CD4-positive, alpha-beta T cell treated with Interleukin-15 for 1 hour (primary cell): ENCODE measurements at regions not wholly inside any gene's neighbourhood (a gene's known extent, or its start where the extent isn't known, plus 50 kb on each side); places are given as distances from the start of the nearest gene placed in this dataset.
"Not testable (repeated sequence)": the region's sequence is repeated elsewhere in the genome, so short reads cannot be mapped to it uniquely, and the experiment has no call there.

Experiments used
- DNase-seq: peaks from one replicate; pipeline ENCODE4 v3.0.0-alpha.2; 2020

DNA sequence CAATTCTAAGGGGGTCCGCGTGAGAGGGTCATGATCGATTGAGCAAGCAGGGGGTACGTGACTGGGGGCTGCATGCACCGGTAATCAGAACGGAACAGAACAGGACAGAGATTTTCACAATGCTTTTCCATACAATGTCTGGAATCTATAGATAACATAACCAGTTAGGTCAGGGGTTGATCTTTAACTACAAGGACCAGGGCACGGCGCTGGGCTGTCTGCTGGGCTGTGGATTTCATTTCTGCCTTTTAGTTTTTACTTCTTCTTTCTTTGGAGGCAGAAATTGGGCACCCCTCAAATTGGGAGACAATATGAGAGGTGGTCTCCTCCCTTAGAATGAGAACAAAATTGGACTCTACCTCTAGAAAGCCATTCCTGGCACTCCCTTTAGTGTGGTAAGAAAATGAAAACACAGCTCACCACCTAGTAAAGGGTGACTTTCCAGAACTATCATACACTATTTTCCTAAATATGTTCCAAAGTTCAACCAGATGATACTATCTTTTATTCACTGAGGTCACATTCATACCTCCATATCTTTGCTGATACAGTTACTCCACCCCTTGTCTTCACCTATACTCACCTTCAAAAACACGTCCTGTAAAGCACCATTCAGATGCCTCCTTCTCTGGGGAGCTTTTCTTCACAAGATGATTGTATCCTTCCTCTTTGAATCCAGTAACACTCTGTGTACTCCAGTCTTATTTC is 1058.3 kb upstream of the SLIT2 start:
- DNase-seq: no peak

DNA sequence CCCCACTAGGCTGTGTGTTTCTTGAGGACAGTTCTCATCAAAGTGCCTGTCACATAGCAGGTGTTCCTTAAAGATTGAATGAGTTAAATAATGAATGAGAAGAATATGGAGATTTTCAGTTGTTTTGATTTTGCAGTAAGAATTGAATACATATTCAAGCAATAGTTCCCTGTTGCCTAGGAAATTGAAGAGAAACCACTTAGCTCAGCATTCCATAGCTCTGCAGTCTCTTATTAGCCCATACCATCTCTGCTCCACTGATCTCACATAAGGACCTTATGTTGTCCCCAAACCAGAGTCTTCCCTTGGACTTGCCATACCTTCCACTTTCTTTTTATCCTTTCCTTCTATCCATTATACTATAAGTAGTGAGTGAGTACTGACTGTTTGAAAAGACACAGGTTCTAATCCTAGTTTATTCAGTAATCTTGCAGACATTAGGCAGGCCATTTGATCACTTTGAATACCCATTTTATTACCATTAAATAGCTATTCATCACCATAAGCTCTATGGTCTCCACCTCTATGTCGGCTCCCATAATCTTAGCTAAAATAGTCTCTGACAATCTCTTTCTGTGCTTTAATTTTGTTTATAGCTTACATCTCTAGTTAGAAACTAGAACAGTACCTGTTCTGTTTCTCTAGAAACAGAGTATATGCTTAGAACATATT is 1059.6 kb upstream of the SLIT2 start:
- no peak for DNase-seq

DNA sequence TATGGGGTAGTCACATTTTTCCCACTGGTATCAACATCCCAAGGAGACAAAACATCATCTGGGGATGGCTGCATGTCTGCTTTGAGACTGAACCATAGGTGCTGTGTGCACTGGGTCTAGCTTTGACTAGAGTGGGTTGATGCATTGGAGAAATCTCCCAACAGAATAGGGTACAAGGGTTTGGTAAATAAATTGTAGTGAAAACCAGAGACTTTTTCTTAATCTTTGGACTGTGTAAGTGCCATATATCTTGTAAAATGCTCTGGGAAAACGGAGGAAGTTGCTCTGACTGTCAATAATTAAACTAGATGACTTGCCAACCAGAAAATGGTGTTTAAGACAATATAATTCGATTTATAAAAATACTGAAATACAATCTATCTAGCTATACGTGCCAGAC is 1064.0 kb upstream of the SLIT2 start:
- DNase-seq: no peak

GRCh38 chr4:19187096-19187495 is 1064.6 kb upstream of the SLIT2 start:
- no peak for DNase-seq

GRCh38 chr4:19181631-19182030 is 1070.1 kb upstream of the SLIT2 start:
- DNase-seq: not testable (repeated sequence)

- no peak for DNase-seq
These were observed 1072.9 kb upstream of the SLIT2 start for GRCh38 chr4:19178835-19179234.

DNA sequence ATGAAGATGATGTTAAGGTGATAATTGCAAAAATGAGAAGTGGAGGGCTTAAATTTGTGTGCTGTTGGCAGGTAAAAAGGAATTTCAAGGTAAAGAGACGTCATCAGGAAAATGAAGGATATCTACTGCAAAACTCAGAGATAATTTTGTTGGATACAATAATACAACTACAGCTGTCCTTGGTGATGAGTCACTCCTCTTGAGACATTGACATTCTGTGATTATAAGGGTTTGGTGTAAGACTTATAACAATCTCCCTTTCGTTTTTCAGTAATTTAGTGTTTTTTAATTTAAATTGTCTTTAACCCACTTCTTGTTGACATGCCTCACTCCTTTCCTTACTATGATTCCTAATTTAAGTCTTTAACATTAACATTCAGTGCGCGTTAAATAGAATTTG is 1074.1 kb upstream of the SLIT2 start:
- DNase-seq: no peak

DNA sequence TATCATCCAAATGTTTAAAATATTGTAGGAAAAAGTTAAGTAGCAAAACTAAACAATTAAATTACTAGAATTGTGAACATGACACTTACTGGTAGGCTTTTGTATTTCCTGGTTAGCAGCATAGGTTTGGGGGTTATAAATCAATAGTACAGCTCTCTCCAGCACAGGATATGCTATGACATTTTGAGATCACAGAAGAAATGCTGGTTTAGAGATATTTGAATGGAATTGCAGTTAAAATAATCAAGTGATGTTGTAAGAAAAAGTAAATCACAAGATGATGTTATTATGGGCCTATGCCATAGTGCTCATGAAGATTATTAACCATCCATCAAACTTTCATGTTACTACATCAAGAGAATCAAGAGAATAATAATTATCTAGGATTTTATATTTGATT is 1079.9 kb upstream of the SLIT2 start:
- DNase-seq: no peak

DNA sequence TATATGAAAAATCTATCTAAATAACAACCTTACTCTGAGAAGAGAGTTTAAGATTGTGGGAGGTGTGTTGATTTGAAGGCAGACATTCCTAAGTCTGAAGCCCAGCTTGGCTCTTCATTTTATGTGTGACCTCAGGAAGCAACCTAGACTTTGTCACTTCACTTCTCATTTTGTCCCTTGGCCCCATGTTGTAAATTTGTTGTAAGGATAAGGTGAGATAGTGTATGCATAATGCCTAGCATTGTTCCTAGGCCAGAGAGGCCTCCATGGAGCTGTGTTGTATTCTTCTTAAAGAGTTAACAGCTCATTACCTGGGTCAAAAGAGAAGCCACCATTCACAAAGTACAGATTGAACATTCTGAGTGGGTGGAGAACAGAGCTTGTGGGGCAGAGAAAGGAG is 1084.4 kb upstream of the SLIT2 start:
- no peak for DNase-seq

DNA sequence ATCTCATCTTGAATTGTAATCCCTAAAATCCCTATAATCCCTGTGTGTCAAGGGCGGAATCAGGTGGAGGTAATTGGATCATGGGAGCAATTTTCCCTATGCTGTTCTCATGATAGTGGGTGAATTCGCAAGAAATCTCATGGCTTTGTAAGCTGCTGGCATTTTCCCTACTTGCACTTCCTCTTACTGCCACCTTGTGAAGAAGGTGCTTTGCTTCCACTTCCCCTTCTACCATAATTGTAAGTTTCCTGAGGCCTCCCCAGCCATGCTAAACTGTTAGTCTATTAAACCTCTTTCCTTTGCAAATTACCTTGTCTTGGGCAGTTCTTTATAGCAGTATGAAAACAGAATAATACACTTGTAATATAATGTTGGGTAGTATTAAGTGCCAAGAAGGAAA is 1087.4 kb upstream of the SLIT2 start:
- no peak for DNase-seq

DNA sequence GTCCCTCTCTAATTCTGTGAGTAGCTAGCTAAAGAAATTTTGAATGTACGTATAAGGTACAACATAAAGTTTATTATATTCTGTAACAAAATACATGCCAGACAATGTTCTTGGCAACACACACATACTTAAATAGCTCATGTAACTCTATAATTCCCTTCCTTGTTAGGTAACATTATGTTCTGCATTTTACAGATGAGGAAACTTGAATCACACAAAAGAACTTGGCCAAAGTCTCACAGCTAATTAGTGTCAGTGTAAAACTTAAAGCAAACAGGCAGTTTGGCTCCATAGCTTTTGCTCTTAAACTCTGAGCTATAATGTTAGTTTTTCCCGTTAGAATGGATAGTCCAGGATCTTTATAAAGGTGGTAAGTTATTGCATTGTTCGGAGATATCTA is 1091.8 kb upstream of the SLIT2 start:
- DNase-seq: no peak

DNA sequence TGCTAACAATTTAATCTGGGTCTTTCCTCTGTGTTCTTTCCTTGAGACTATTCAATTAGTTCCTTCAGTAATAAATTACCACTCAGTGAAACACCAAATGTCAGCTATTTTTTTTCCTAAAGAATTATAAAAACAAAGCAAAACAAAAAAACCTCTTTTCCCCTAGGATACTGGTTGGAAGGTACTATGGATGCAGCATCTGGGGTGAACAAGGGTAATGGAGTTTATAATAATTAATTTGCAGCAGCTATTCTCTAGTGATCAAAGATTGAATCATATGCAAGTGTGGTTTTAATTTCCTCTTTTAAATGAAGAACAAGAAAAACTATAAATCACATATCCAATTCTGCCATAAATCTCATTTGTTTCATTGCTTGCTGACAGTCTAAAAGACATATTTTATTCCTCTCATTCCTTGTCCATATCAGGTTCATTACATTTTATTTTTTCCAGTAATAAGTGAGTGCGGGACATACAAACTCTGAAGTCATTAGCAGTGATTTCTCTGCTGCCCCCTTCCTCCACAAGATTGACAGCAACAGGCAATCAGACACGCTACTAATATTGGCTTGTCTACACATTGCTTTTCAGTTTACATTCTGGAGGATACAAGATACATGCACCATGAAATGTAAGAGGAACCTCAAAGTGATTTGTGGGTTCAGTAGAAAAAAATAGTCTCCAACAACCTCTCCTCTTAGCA is 1093.4 kb upstream of the SLIT2 start:
- no peak for DNase-seq

GRCh38 chr4:19156786-19157185 is 1094.9 kb upstream of the SLIT2 start:
- DNase-seq: no peak

- DNase-seq: no peak
These were observed 1096.1 kb upstream of the SLIT2 start for GRCh38 chr4:19155568-19155967.

- not testable (repeated sequence) for DNase-seq
These were observed 1097.4 kb upstream of the SLIT2 start for GRCh38 chr4:19154267-19154666.

DNA sequence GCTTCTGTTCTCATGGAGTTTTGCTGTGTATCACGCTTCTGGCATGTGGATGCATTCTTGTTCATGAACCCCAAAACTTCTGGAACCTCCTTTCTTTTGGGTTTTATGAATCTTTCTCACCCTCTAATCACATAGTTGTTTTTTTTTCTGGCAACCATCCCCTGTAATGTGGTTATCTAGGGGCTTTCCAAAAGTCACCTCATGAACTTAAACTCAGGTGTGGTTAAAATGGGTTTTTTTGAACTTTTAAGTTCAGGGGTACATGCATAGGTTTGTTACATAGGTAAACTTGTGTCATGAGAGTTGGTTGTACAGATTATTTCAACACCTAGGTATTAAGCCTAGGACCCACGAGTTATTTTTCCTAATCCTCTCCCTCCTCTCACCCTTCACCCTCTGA is 1099.4 kb upstream of the SLIT2 start:
- DNase-seq: no peak

DNA sequence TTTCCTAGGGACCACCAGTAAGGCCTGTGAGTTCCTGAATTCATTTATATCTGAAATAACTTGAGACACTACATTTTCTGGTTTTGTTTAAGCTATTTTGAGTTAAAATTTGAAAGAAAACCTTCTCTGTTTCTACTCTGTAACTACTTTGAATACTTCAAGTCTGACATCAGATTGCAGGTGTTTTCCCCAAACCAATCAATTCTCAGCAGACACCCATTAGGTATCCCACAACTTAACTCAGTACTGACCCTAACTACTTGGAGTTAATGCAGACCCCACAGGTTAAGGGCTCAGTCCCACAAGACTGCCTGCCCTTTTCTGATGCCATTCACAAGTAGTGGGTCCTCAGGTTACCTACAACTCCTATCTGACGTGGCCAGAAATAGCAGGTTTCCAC is 1100.0 kb upstream of the SLIT2 start:
- no peak for DNase-seq

DNA sequence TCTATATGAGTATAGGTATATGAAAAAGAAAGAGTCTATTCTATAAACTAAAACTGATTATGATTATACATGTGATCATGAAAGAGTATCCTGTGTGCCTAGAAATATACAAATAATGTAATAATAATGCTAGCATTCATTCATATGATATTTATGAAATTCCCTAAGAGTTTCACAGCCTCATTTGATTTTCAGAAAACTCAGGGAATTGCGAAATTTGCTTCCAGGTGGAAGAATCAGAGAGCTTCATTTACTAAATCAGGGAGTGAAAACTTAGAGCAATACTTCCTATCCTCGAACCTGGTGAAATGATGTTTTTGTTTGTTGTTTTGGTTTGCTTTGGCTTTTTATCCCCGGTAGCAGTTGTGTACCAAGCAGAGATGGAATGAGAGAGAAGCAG is 1105.7 kb upstream of the SLIT2 start:
- no peak for DNase-seq

DNA sequence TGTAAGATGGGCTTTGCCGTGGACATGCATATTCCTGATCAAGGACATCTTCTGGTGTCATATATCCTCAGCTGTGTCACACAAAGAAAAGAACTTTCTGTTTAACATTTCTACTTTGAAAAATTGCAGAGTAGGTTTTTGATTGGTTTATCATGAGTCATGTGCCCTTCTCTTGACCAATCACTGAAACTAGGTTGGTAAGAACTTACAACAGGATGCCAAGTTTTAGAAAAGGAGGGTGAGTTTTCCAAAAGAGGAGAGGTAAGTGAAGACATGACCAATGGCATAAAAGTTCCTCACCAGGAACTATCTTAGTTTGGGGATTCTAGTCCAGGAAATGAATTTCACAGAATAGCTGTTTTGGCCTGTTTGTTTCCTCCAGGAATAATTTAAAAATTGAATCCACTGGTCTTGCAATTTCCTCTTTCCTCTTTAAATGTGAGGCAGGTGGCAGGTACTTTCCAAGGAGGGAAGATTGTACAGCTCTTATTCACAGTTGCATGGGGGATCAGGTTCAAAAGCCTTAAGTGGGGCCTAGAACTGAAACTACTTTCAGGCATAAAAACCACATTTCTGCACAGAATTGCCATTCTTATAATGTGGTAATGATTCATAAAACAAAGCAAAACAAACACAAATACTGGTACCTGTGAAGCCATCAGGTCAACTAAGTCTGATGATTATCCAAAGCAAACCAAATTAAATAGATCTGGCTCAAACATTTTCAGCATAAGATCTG is 1114.5 kb upstream of the LCORL start:
- no peak for DNase-seq

DNA sequence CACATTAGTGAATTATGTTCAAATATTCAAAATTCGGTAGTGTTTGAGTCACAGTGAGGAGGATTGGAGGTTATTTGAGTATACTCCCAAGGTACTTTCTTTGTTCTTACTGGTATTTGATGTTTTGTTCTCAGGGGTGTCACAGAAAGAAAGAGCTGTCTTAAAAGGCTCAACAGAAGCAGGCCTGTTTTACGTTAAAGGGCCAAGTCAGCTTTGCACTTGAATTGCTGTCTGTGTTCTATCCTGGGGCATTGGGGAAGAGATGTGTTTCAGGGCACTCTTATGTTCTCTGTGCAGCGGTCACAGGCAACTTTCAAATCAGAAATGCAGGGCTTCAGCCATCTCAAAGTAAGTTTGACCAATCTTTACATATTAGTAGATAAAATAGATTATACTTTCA is 1113.1 kb upstream of the LCORL start:
- no peak for DNase-seq

GRCh38 chr4:19133315-19133714 is 1111.8 kb upstream of the LCORL start:
- DNase-seq: no peak

DNA sequence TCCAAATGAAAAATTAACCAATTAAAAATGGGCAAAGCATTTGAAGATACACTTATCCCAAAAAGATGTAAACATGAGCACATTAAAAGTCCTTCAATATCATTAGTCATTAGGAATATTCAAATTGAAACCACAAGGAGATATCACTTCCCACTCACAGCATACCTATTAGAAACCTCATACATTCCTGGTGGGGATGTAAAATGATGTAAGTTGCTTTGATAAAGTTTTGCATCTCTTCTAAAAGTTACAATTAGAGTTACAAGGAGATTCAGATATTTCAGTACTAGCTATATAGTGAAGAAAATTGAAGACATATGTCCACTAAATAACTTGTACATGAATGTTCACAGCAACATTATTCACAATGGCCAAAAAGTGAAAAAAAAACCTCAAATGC is 1109.3 kb upstream of the LCORL start:
- DNase-seq: no peak

- DNase-seq: no peak
These were observed 1106.6 kb upstream of the LCORL start for GRCh38 chr4:19128176-19128575.

DNA sequence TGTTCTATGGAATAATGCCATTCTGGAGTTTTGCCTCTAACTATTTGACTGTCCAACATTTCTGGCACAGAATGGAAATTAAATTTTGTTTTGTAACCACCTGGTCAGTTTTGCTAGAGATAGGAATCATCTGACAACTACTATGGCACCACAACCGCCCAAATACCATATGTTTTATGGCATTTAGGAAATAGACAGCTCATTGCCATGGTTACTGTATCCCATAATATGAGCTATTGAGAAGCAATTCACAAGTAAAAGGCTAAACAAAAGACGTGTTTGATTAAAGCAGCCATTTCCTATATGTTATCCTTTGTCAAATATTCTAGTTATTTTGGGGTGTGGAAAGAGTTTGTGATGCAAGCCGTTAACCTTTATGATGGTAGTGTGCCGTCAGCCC is 1105.3 kb upstream of the LCORL start:
- DNase-seq: no peak
